HEK293 (cell line): ENCODE measurements at regions not wholly inside any gene's neighbourhood (a gene's known extent, or its start where the extent isn't known, plus 50 kb on each side); places are given as distances from the start of the nearest gene placed in this dataset.

Experiments
- CTCF ChIA-PET: fragments of 350-600 bp; formaldehyde crosslinking; extraction: SDS; loops from one replicate; lab custom pipeline; 2021; ENCODE audit warnings: antibody characterized with exemption; lab: Yijun Ruan, JAX
- POLR2A ChIA-PET: fragments of 300-600 bp; formaldehyde crosslinking; extraction: SDS; loops from one replicate; lab custom pipeline; 2020; ENCODE audit warnings: antibody characterized with exemption, inconsistent platforms; lab: Yijun Ruan, JAX
- H3K27ac ChIP-seq: fragments of 200-500 bp; sonication (Bioruptor generic); 2 replicates; pipeline ENCODE4 v1.5.1; 2014; ENCODE audit warnings: low read depth, low read length, control low read depth, inconsistent platforms; ENCODE audit errors: extremely low read depth
- H3K36me3 ChIP-seq, 2 experiments: fragments of 200-500 bp in 1 of 2; sonication (Bioruptor generic) in 1 of 2; 1 replicate in 1 of 2; 2 replicates in 1 of 2; pipeline ENCODE4 v1.5.1; 2014 to 2017; ENCODE audit warnings: inconsistent platforms in 2 of 2, low read length in 2 of 2; ENCODE audit not compliant: control insufficient read depth in 2 of 2, insufficient read depth in 1 of 2
- H3K4me1 ChIP-seq: fragments of 200-500 bp; sonication (Bioruptor generic); 2 replicates; pipeline ENCODE4 v1.5.1; 2014; ENCODE audit warnings: mild to moderate bottlenecking, low read length, inconsistent platforms; ENCODE audit not compliant: control insufficient read depth, insufficient read depth
- H3K4me3 ChIP-seq: 2 replicates; pipeline ENCODE4 v1.5.1; 2011; ENCODE audit warnings: low read depth, mild to moderate bottlenecking, control low read depth, low read length, moderate library complexity
- H3K9me3 ChIP-seq: fragments of 200-500 bp; sonication (Bioruptor generic); 2 replicates; pipeline ENCODE4 v1.5.1; 2014; ENCODE audit warnings: low read depth, low read length, inconsistent platforms; ENCODE audit not compliant: control insufficient read depth, insufficient read depth
- AEBP2 ChIP-seq: fragments of 450-650 bp; formaldehyde crosslinking; IDR thresholded peaks from 2 replicates; pipeline ENCODE4 v1.5.1; 2016; ENCODE audit warnings: missing biosample characterization, missing genetic modification characterization, borderline replicate concordance
- GLIS1 ChIP-seq: fragments of 450-650 bp; formaldehyde crosslinking; IDR thresholded peaks from 2 replicates; pipeline ENCODE4 v1.5.1; 2016; ENCODE audit warnings: missing biosample characterization, missing genetic modification characterization
- GLIS2 ChIP-seq: fragments of 450-650 bp; formaldehyde crosslinking; IDR thresholded peaks from 2 replicates; pipeline ENCODE4 v1.5.1; 2016; ENCODE audit warnings: missing biosample characterization, missing genetic modification characterization
- KLF7 ChIP-seq: fragments of 450-650 bp; formaldehyde crosslinking; IDR thresholded peaks from 2 replicates; pipeline ENCODE4 v1.5.1; 2016; ENCODE audit warnings: missing biosample characterization, missing genetic modification characterization, borderline replicate concordance
- KLF9 ChIP-seq: fragments of 450-650 bp; formaldehyde crosslinking; IDR thresholded peaks from 2 replicates; pipeline ENCODE4 v1.5.1; 2016; ENCODE audit warnings: missing biosample characterization, missing genetic modification characterization, low read depth
- MEIS1 ChIP-seq: sonication (generic); formaldehyde crosslinking; IDR thresholded peaks from 2 replicates; pipeline ENCODE4 v1.8.1; 2022; ENCODE audit warnings: missing genetic modification reagents, mild to moderate bottlenecking, borderline replicate concordance
- MYNN ChIP-seq: fragments of 450-650 bp; formaldehyde crosslinking; IDR thresholded peaks from 2 replicates; pipeline ENCODE4 v1.5.1; 2016; ENCODE audit warnings: missing biosample characterization, missing genetic modification characterization, borderline replicate concordance
- PBX3 ChIP-seq: sonication (generic); formaldehyde crosslinking; IDR thresholded peaks from 2 replicates; pipeline ENCODE4 v1.8.1; 2022; ENCODE audit warnings: mild to moderate bottlenecking, moderate library complexity, missing genetic modification reagents
- SP2 ChIP-seq: fragments of 450-650 bp; formaldehyde crosslinking; IDR thresholded peaks from 2 replicates; pipeline ENCODE4 v1.5.1; 2016; ENCODE audit warnings: missing biosample characterization, missing genetic modification characterization
- TCF7L2 ChIP-seq: IDR thresholded peaks from 2 replicates; pipeline ENCODE4 v1.6.1; 2011; ENCODE audit warnings: low read depth, mild to moderate bottlenecking, inconsistent platforms, low read length, moderate library complexity, borderline replicate concordance
- ZBTB8A ChIP-seq: fragments of 450-650 bp; formaldehyde crosslinking; IDR thresholded peaks from 2 replicates; pipeline ENCODE4 v1.5.1; 2016; ENCODE audit warnings: missing biosample characterization, missing genetic modification characterization
- ZFHX2 ChIP-seq: fragments of 450-650 bp; formaldehyde crosslinking; conservative IDR thresholded peaks from 2 replicates; pipeline ENCODE4 v1.5.1; 2016; ENCODE audit warnings: missing biosample characterization, missing genetic modification characterization
- ZFP3 ChIP-seq: fragments of 450-650 bp; formaldehyde crosslinking; IDR thresholded peaks from 2 replicates; pipeline ENCODE4 v1.5.1; 2016; ENCODE audit warnings: low read depth, missing biosample characterization, missing genetic modification characterization
- ZNF292 ChIP-seq: fragments of 450-650 bp; formaldehyde crosslinking; IDR thresholded peaks from 2 replicates; pipeline ENCODE4 v1.5.1; 2016; ENCODE audit warnings: low read depth, missing biosample characterization, missing genetic modification characterization, borderline replicate concordance
- ZNF311 ChIP-seq: fragments of 450-650 bp; formaldehyde crosslinking; IDR thresholded peaks from 2 replicates; pipeline ENCODE4 v1.5.1; 2017; ENCODE audit warnings: missing biosample characterization, missing genetic modification characterization, borderline replicate concordance
- ZNF501 ChIP-seq: fragments of 450-650 bp; formaldehyde crosslinking; IDR thresholded peaks from 2 replicates; pipeline ENCODE4 v1.5.1; 2016; ENCODE audit warnings: missing biosample characterization, missing genetic modification characterization
- ZNF571 ChIP-seq: fragments of 450-650 bp; formaldehyde crosslinking; IDR thresholded peaks from 2 replicates; pipeline ENCODE4 v1.5.0; 2017; ENCODE audit warnings: missing biosample characterization, missing genetic modification characterization
- ZNF596 ChIP-seq: fragments of 450-650 bp; IDR thresholded peaks from 2 replicates; pipeline ENCODE4 v1.5.0; 2018; ENCODE audit warnings: missing biosample characterization, mild to moderate bottlenecking, missing genetic modification characterization, moderate library complexity
- ZNF843 ChIP-seq: fragments of 450-650 bp; formaldehyde crosslinking; IDR thresholded peaks from 2 replicates; pipeline ENCODE4 v1.5.1; 2016; ENCODE audit warnings: missing biosample characterization, missing genetic modification characterization
- ZSCAN16 ChIP-seq: fragments of 450-650 bp; formaldehyde crosslinking; IDR thresholded peaks from 2 replicates; pipeline ENCODE4 v1.5.1; 2016; ENCODE audit warnings: missing biosample characterization, missing genetic modification characterization
- TF ChIP-seq, protein P1 (sequence below): fragments of 450-650 bp; formaldehyde crosslinking; IDR thresholded peaks from 2 replicates; pipeline ENCODE4 v1.5.1; 2016; ENCODE audit warnings: missing biosample characterization, missing genetic modification characterization
- TF ChIP-seq, protein P2 (sequence below): fragments of 450-650 bp; formaldehyde crosslinking; IDR thresholded peaks from 2 replicates; pipeline ENCODE4 v1.5.1; 2016; ENCODE audit warnings: missing biosample characterization, missing genetic modification characterization

- TF ChIP-seq, protein P1, sequence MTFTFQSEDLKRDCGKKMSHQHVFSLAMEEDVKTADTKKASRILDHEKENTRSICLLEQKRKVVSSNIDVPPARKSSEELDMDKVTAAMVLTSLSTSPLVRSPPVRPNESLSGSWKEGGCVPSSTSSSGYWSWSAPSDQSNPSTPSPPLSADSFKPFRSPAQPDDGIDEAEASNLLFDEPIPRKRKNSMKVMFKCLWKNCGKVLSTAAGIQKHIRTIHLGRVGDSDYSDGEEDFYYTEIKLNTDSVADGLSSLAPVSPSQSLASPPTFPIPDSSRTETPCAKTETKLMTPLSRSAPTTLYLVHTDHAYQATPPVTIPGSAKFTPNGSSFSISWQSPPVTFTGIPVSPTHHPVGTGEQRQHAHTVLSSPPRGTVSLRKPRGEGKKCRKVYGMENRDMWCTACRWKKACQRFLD (tag by site-specific recombination), result no peak
- TF ChIP-seq ZSCAN16 (tag by site-specific recombination), result no peak
- no peak for TF ChIP-seq AEBP2 (tag by site-specific recombination)
- no peak for TF ChIP-seq MYNN (tag by site-specific recombination)
- no peak for TF ChIP-seq KLF7 (tag by site-specific recombination)
- no peak for TF ChIP-seq KLF9 (tag by site-specific recombination)
- TF ChIP-seq ZNF843 (tag by site-specific recombination), result no peak
- TF ChIP-seq ZFP3 (tag by site-specific recombination), result no peak
These were observed 131.2 kb upstream of the PAK3 start (continued) for GRCh38 chrX:110964786-110965185.

DNA sequence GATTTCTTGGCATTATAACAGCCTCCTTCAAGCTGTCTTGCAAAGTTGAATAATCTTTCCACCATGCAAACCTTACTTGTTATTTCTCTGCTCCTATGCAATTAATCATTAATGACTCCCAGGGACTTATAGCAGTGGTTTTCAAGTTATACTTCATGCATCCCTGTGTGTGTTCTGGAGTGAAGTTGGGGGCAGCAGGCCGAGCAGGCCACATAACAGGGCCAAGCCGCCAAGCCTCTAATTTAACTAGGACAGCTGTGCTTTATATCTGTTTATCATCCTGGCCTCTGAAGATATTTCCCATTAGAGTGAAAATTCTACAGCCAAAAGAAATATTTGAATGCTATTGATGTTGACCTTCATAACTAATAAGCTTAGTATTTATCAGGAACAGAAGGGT lies 133.5 kb upstream of the PAK3 start:
- CTCF ChIA-PET, result no interaction called here
- TF ChIP-seq MEIS1 (CRISPR knock-in tag), result no peak
- no peak for TF ChIP-seq ZBTB8A (tag by site-specific recombination)
- no peak for TF ChIP-seq GLIS1 (tag by site-specific recombination)
- no peak for TF ChIP-seq ZNF311 (tag by site-specific recombination)
- TF ChIP-seq ZNF571 (tag by site-specific recombination), result no peak
- TF ChIP-seq ZNF501 (tag by site-specific recombination), result no peak
- no peak for TF ChIP-seq TCF7L2
- no peak for TF ChIP-seq ZFHX2
- TF ChIP-seq, protein P2, sequence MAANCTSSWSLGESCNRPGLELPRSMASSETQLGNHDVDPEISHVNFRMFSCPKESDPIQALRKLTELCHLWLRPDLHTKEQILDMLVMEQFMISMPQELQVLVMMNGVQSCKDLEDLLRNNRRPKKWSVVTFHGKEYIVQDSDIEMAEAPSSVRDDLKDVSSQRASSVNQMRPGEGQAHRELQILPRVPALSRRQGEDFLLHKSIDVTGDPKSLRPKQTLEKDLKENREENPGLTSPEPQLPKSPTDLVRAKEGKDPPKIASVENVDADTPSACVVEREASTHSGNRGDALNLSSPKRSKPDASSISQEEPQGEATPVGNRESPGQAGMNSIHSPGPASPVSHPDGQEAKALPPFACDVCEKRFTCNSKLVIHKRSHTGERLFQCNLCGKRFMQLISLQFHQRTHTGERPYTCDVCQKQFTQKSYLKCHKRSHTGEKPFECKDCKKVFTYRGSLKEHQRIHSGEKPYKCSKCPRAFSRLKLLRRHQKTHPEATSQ (tag by site-specific recombination), result no peak
- no peak for TF ChIP-seq PBX3 (CRISPR knock-in tag)
- TF ChIP-seq ZNF292, result no peak
- no peak for TF ChIP-seq SP2
- no peak for TF ChIP-seq MYNN (tag by site-specific recombination)
- TF ChIP-seq GLIS2 (tag by site-specific recombination), result no peak
- TF ChIP-seq ZNF596 (tag by site-specific recombination), result no peak
- POLR2A ChIA-PET, result no interaction called here

More for the DNA sequence above, 133.5 kb upstream of the PAK3 start:
- Histone ChIP-seq H3K9me3 (no peaks in the 10 kb centered on the region), H3K4me3 (no peak overlapping the region), H3K27ac (no peak overlapping the region), H3K36me3 (no peaks in the 10 kb centered on the region), H3K4me1 (no peaks in the 10 kb centered on the region)
